Fibroblast of the aortic adventitia (primary cell): ENCODE measurements at regions not wholly inside any gene's neighbourhood (a gene's known extent, or its start where the extent isn't known, plus 50 kb on each side); places are given as distances from the start of the nearest gene placed in this dataset.

Experiments used
- DNase-seq: peaks from one replicate; pipeline ENCODE4 v3.0.0-alpha.2; 2010; ENCODE audit warnings: low read depth
- H3K4me3 ChIP-seq: 2 replicates; pipeline ENCODE4 v1.5.1; 2011; ENCODE audit warnings: low read depth, mild to moderate bottlenecking, control low read depth, low read length, moderate library complexity
- CTCF ChIP-seq: IDR thresholded peaks from 2 replicates; pipeline ENCODE4 v1.5.1; 2011; ENCODE audit warnings: mild to moderate bottlenecking, low read length, control low read depth, inconsistent platforms; ENCODE audit not compliant: insufficient read depth

DNA sequence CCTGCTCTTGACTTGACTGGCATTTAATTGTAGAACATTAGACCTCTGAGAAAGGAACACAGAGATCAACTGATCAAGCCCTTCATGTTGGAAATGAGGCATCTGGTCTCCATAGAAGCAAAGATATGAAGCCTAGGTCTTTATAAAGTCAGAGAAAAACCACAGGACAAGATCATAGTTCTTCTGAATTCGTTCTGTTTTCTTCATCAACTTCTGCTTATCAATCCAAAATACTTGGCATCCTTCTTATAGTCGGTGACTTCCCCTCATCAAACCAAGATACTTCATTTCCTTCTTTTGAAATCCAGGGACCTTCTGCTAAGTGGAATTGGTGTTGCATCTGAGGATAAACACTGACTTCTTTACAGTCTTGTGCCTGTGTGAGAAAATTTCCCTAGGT, 77.1 kb upstream of the PRKCQ start:
- H3K4me3 ChIP-seq: no peak overlapping the region
- no peak for DNase-seq
- no peak for TF ChIP-seq CTCF

- no peak overlapping the region for H3K4me3 ChIP-seq
- TF ChIP-seq CTCF: no peak
- DNase-seq: no peak
Observed at GRCh38 chr10:6654571-6654970, 74.5 kb upstream of the PRKCQ start.

GRCh38 chr10:6650586-6650985, 70.5 kb upstream of the PRKCQ start:
- H3K4me3 ChIP-seq: no peak overlapping the region
- no peak for DNase-seq
- no peak for TF ChIP-seq CTCF

- TF ChIP-seq CTCF: no peak
- H3K4me3 ChIP-seq: no peak overlapping the region
- no peak for DNase-seq
Observed at GRCh38 chr10:6649903-6650302, 69.8 kb upstream of the PRKCQ start.

GRCh38 chr10:6648894-6649720, 69.0 kb upstream of the PRKCQ start:
- H3K4me3 ChIP-seq: no peak overlapping the region
- no peak for TF ChIP-seq CTCF
- DNase-seq: no peak

GRCh38 chr10:6647811-6648526, 67.9 kb upstream of the PRKCQ start:
- DNase-seq: no peak
- TF ChIP-seq CTCF: peak; percentile 60
- no peak overlapping the region for H3K4me3 ChIP-seq
